H1 (cell line): ENCODE measurements at regions not wholly inside any gene's neighbourhood (a gene's known extent, or its start where the extent isn't known, plus 50 kb on each side); places are given as distances from the start of the nearest gene placed in this dataset.

Experiments used
- CHD2 ChIP-seq: IDR thresholded peaks from 2 replicates; pipeline ENCODE4 v1.6.1; 2012; ENCODE audit warnings: low read length, improper control_type of control experiment
- TBP ChIP-seq: IDR thresholded peaks from 2 replicates; pipeline ENCODE4 v1.6.1; 2011; ENCODE audit warnings: low read depth, low read length, improper control_type of control experiment
- TEAD4 ChIP-seq: IDR thresholded peaks from 2 replicates; pipeline ENCODE4 v1.6.1; 2012; ENCODE audit warnings: low read depth, low read length, inconsistent platforms, mixed read lengths

DNA sequence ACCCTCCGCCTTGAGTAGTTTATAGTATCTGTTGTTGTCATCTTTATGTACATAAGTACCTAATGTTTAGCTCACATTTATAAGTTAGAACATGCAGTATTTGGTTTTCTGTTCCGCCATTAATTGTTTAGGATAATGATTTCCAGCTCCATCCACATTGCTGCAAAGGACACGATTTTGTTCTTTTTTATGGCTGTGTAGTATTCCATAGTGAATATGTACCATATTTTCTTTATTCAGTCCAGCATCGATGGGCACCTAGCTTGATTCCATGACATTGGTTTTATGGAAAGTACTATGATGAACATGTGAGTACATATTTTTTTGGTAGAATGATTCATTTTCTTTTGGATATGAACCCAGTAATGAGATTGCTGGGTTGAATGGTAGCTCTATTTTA, 174.4 kb upstream of the SPRY2 start (continued):
- TF ChIP-seq TEAD4 (no peak), TBP (no peak), CHD2 (no peak)
